H1 (cell line): ENCODE measurements at regions not wholly inside any gene's neighbourhood (a gene's known extent, or its start where the extent isn't known, plus 50 kb on each side); places are given as distances from the start of the nearest gene placed in this dataset.

Source experiments
- CTCF ChIA-PET: fragments of 300-600 bp; sonication (Branson Sonifier 250); formaldehyde crosslinking; loops from one replicate; lab custom pipeline; 2021; ENCODE audit not compliant: partially characterized antibody; lab: Charles Lee
- POLR2A ChIA-PET: fragments of 300-600 bp; sonication (Branson Sonifier 250); formaldehyde crosslinking; loops from one replicate; lab custom pipeline; 2021; ENCODE audit warnings: inconsistent platforms; ENCODE audit not compliant: partially characterized antibody; lab: Charles Lee
- DNase-seq, 2 experiments: peaks; one replicate each; pipeline versions ENCODE4 v3.0.0 to v3.0.0-alpha.2; 2010 to 2022; ENCODE audit warnings: low spot score in 2 of 2, low read depth in 1 of 2, mixed read lengths in 1 of 2
- FAIRE-seq: peaks from 2 replicates; lab custom pipeline; 2011; peaks lifted over from hg19 to GRCh38; lab: Jason Lieb, UNC
- H2AFZ ChIP-seq: 2 replicates; pipeline ENCODE4 v1.8.1; 2012; ENCODE audit warnings: low read length, inconsistent platforms
- H2AK5ac ChIP-seq: 2 replicates; pipeline ENCODE4 v1.6.1; 2013; ENCODE audit warnings: low read depth, low read length
- H2BK120ac ChIP-seq: replicated peaks from 2 replicates; pipeline ENCODE3; 2013; ENCODE audit warnings: low read depth, low read length, inconsistent platforms
- H2BK12ac ChIP-seq: 2 replicates; pipeline ENCODE4 v1.6.1; 2013; ENCODE audit warnings: low read depth, low read length
- H2BK15ac ChIP-seq: 2 replicates; pipeline ENCODE4 v1.6.1; 2013; ENCODE audit warnings: low read length
- H2BK20ac ChIP-seq: 2 replicates; pipeline ENCODE4 v1.6.1; 2013; ENCODE audit warnings: low read length
- H2BK5ac ChIP-seq: 2 replicates; pipeline ENCODE4 v1.6.1; 2013; ENCODE audit warnings: low read depth, low read length
- H3K14ac ChIP-seq: 2 replicates; pipeline ENCODE4 v1.6.1; 2013; ENCODE audit warnings: inconsistent platforms; ENCODE audit not compliant: insufficient read length
- H3K18ac ChIP-seq: 2 replicates; pipeline ENCODE4 v1.6.1; 2013; ENCODE audit warnings: low read length; ENCODE audit errors: extremely low read depth
- H3K23ac ChIP-seq: 2 replicates; pipeline ENCODE4 v1.6.1; 2013; ENCODE audit warnings: inconsistent platforms; ENCODE audit not compliant: insufficient read length
- H3K23me2 ChIP-seq: 2 replicates; pipeline ENCODE4 v1.6.1; 2013; ENCODE audit warnings: low read depth, low read length
- H3K27ac ChIP-seq: 2 replicates; pipeline ENCODE4 v1.6.1; 2011; ENCODE audit warnings: low read depth, low read length, inconsistent platforms
- H3K27me3 ChIP-seq, 4 experiments: replicated peaks in 1 of 4; 1 replicate in 1 of 4; 2 replicates in 3 of 4; pipeline versions ENCODE4 v1.6.1 to v1.8.1; 2011 to 2013; ENCODE audit warnings: low read length in 3 of 4, mild to moderate bottlenecking in 3 of 4, inconsistent platforms in 2 of 4, mixed read lengths in 2 of 4, moderate library complexity in 1 of 4; ENCODE audit not compliant: control insufficient read depth in 3 of 4, insufficient read depth in 3 of 4; ENCODE audit errors: extremely low read depth in 1 of 4
- H3K36me3 ChIP-seq, 4 experiments: 2 replicates each; pipeline versions ENCODE4 v1.6.1 to v1.8.1; 2011 to 2013; ENCODE audit warnings: mild to moderate bottlenecking in 4 of 4, low read length in 3 of 4, moderate library complexity in 2 of 4, control low read depth in 1 of 4, inconsistent platforms in 1 of 4; ENCODE audit not compliant: insufficient read depth in 4 of 4, control insufficient read depth in 2 of 4
- H3K4ac ChIP-seq: replicated peaks from 2 replicates; pipeline ENCODE3; 2013; ENCODE audit warnings: low read length, low read depth, mixed read lengths, inconsistent platforms; ENCODE audit not compliant: insufficient read length
- H3K4me1 ChIP-seq, 4 experiments: replicated peaks in 1 of 4; 1 replicate in 1 of 4; 2 replicates in 3 of 4; pipeline versions ENCODE4 v1.6.1 to v1.8.1; 2011 to 2013; ENCODE audit warnings: low read length in 3 of 4, inconsistent platforms in 2 of 4, mixed read lengths in 1 of 4; ENCODE audit not compliant: insufficient read depth in 4 of 4, control insufficient read depth in 3 of 4
- H3K4me2 ChIP-seq, 2 experiments: 2 replicates each; pipeline versions ENCODE4 v1.6.1 to v1.8.1; 2011 to 2013; ENCODE audit warnings: low read depth in 2 of 2, low read length in 2 of 2, control low read depth in 1 of 2, inconsistent platforms in 1 of 2, mild to moderate bottlenecking in 1 of 2; ENCODE audit not compliant: insufficient read depth in 1 of 2
- H3K4me3 ChIP-seq, 4 experiments: fragments of 200-600, 300-600 bp in 1 of 4; sonication (generic), shearing (Covaris generic), sonication (Bioruptor Twin) in 1 of 4; 2 replicates each; pipeline versions ENCODE4 v1.5.1 to v1.8.1; 2011 to 2016; ENCODE audit warnings: low read length in 4 of 4, low read depth in 3 of 4, control low read depth in 2 of 4, inconsistent platforms in 2 of 4, mild to moderate bottlenecking in 2 of 4, mixed read lengths in 1 of 4, moderate library complexity in 1 of 4; ENCODE audit not compliant: insufficient read depth in 2 of 4; ENCODE audit errors: extremely low read depth in 1 of 4
- H3K56ac ChIP-seq: replicated peaks from 2 replicates; pipeline ENCODE3; 2013; ENCODE audit warnings: low read depth, mild to moderate bottlenecking, mixed read lengths, low read length, inconsistent platforms; ENCODE audit not compliant: insufficient read length
- H3K79me1 ChIP-seq: 2 replicates; pipeline ENCODE4 v1.6.1; 2013; ENCODE audit warnings: low read depth, low read length, control low read depth
- H3K79me2 ChIP-seq, 2 experiments: 2 replicates each; pipeline versions ENCODE4 v1.6.1 to v1.8.1; 2012 to 2013; ENCODE audit warnings: low read length in 2 of 2, mild to moderate bottlenecking in 2 of 2, inconsistent platforms in 1 of 2; ENCODE audit not compliant: insufficient read depth in 2 of 2, control insufficient read depth in 1 of 2
- H3K9ac ChIP-seq, 4 experiments: replicated peaks in 1 of 4; 1 replicate in 1 of 4; 2 replicates in 3 of 4; pipeline versions ENCODE4 v1.6.1 to v1.8.1; 2011 to 2013; ENCODE audit warnings: low read depth in 3 of 4, low read length in 3 of 4, control low read depth in 2 of 4, mild to moderate bottlenecking in 2 of 4, moderate library complexity in 2 of 4, inconsistent platforms in 1 of 4; ENCODE audit errors: extremely low read depth in 1 of 4
- H3K9me3 ChIP-seq, 2 experiments: 2 replicates each; pipeline versions ENCODE4 v1.6.1 to v1.8.1; 2012 to 2013; ENCODE audit warnings: mild to moderate bottlenecking in 2 of 2, moderate library complexity in 2 of 2, control low read depth in 1 of 2, inconsistent platforms in 1 of 2, low read depth in 1 of 2, low read length in 1 of 2, mixed read lengths in 1 of 2; ENCODE audit not compliant: insufficient read depth in 2 of 2
- H4K20me1 ChIP-seq, 2 experiments: replicated peaks in 1 of 2; 2 replicates each; pipeline versions ENCODE3 to v1.8.1; 2011 to 2013; ENCODE audit warnings: inconsistent platforms in 2 of 2, low read length in 2 of 2, mild to moderate bottlenecking in 1 of 2; ENCODE audit not compliant: insufficient read depth in 2 of 2, control insufficient read depth in 1 of 2
- H4K5ac ChIP-seq: 2 replicates; pipeline ENCODE4 v1.6.1; 2013; ENCODE audit warnings: low read length, low read depth, mixed read lengths, inconsistent platforms; ENCODE audit not compliant: insufficient read length
- H4K8ac ChIP-seq: 2 replicates; pipeline ENCODE4 v1.8.0; 2013; ENCODE audit warnings: mild to moderate bottlenecking, moderate library complexity, low read length, inconsistent platforms; ENCODE audit not compliant: insufficient read depth; ENCODE audit errors: extremely low read depth
- H4K91ac ChIP-seq: replicated peaks from 2 replicates; pipeline ENCODE3; 2013; ENCODE audit warnings: low read length, mixed read lengths, inconsistent platforms; ENCODE audit not compliant: insufficient read length
- ASH2L ChIP-seq: fragments of 200-600, 300-600 bp; sonication (generic); IDR thresholded peaks from one replicate; pipeline ENCODE4 v1.7.1; 2017; ENCODE audit warnings: low read length
- ATF2 ChIP-seq: IDR thresholded peaks from 2 replicates; pipeline ENCODE4 v1.6.1; 2012; ENCODE audit warnings: low read length, inconsistent platforms
- CBX5 ChIP-seq: fragments of 300-800, 300-1000 bp; sonication (generic); IDR thresholded peaks from 2 replicates; pipeline ENCODE4 v1.7.1; 2016; ENCODE audit warnings: antibody characterized with exemption, low read length, low read depth
- CBX8 ChIP-seq: fragments of 300-800, 300-1000 bp; sonication (generic); IDR thresholded peaks from 2 replicates; pipeline ENCODE4 v1.7.1; 2016; ENCODE audit warnings: low read depth, low read length, borderline replicate concordance
- CEBPB ChIP-seq: IDR thresholded peaks from 2 replicates; pipeline ENCODE4 v1.6.1; 2012; ENCODE audit warnings: low read depth, low read length
- CREB1 ChIP-seq: IDR thresholded peaks from 2 replicates; pipeline ENCODE4 v1.6.1; 2012; ENCODE audit warnings: inconsistent platforms
- E2F6 ChIP-seq: IDR thresholded peaks from 2 replicates; pipeline ENCODE4 v1.6.1; 2012; ENCODE audit warnings: inconsistent platforms
- KDM1A ChIP-seq: fragments of 200-600, 300-600 bp; sonication (generic); IDR thresholded peaks from 2 replicates; pipeline ENCODE4 v1.7.1; 2016; ENCODE audit warnings: mild to moderate bottlenecking, low read length, borderline replicate concordance
- NANOG ChIP-seq: IDR thresholded peaks from 2 replicates; pipeline ENCODE4 v1.6.1; 2011; ENCODE audit warnings: low read length, low read depth, mild to moderate bottlenecking, inconsistent platforms; ENCODE audit not compliant: insufficient read depth, poor library complexity, severe bottlenecking
- POLR2AphosphoS5 ChIP-seq: IDR thresholded peaks from 2 replicates; pipeline ENCODE4 v1.6.1; 2011; ENCODE audit warnings: low read depth, low read length
- RFX5 ChIP-seq: IDR thresholded peaks from 2 replicates; pipeline ENCODE4 v1.6.1; 2011; ENCODE audit warnings: low read depth, low read length, improper control_type of control experiment, borderline replicate concordance
- SIN3A ChIP-seq, 2 experiments: IDR thresholded peaks in 1 of 2; conservative IDR thresholded peaks in 1 of 2; 2 replicates each; pipeline ENCODE4 v1.6.1; 2011 to 2012; ENCODE audit warnings: low read length in 2 of 2, improper control_type of control experiment in 1 of 2, low read depth in 1 of 2, mild to moderate bottlenecking in 1 of 2
- TCF12 ChIP-seq: IDR thresholded peaks from 2 replicates; pipeline ENCODE4 v1.6.1; 2011; ENCODE audit warnings: low read depth, mild to moderate bottlenecking, low read length
- TEAD4 ChIP-seq: IDR thresholded peaks from 2 replicates; pipeline ENCODE4 v1.6.1; 2012; ENCODE audit warnings: low read depth, low read length, inconsistent platforms, mixed read lengths
- whole genome bisulfite sequencing, 2 experiments: shearing (Covaris generic) in 1 of 2; methylation state at CpG; one replicate each; pipeline versions ENCODE4 v1.1.6 to v1.1.7; 2013 to 2015; ENCODE audit warnings: low lambda C conversion rate in 2 of 2, mixed read lengths in 2 of 2, inconsistent platforms in 1 of 2, low coverage in 1 of 2, missing lambda C conversion rate in 1 of 2; ENCODE audit not compliant: insufficient replicate concordance in 2 of 2, insufficient coverage in 1 of 2, insufficient read length in 1 of 2; ENCODE audit errors: extremely low coverage in 1 of 2, missing lambda C conversion rate in 1 of 2; 5-methylcytosine and 5-hydroxymethylcytosine counted together

GRCh38 chr2:139201516-139201915 lies 421.3 kb upstream of the NXPH2 start:
- Histone ChIP-seq H2BK5ac (no peak overlapping the region), H2BK120ac (no peak overlapping the region), H4K8ac (no peak overlapping the region), H3K56ac (no peak overlapping the region), H3K14ac (no peak overlapping the region), H3K4me2 (no peak overlapping the region), H2BK20ac (no peak overlapping the region), H3K23ac (no peak overlapping the region), H3K4me1 (no peaks in the 10 kb centered on the region), H3K27ac (no peak overlapping the region), H3K4ac (no peak overlapping the region), H3K79me1 (no peaks in the 10 kb centered on the region), H2BK15ac (no peak overlapping the region), H2AK5ac (no peak overlapping the region), H3K18ac (no peak overlapping the region), H3K9ac (no peak overlapping the region), H3K9me3 (no peaks in the 10 kb centered on the region), H4K5ac (no peak overlapping the region), H3K27me3 (no peaks in the 10 kb centered on the region), H2AFZ (no peak overlapping the region), H4K20me1 (no peaks in the 10 kb centered on the region), H3K79me2 (no peaks in the 10 kb centered on the region), H4K91ac (no peak overlapping the region), H3K36me3 (no peaks in the 10 kb centered on the region), H3K23me2 (no peaks in the 10 kb centered on the region), H2BK12ac (no peak overlapping the region), H3K4me3 (no peak overlapping the region)
- FAIRE-seq (no peak), DNase-seq (no peak)
- WGBS, 2 experiments = 94% methylated on average over 2 of the region's 2 CpGs; no CpG with 5 or more reads in 1 of the 2 experiments
- CTCF ChIA-PET = no interaction called here
- POLR2A ChIA-PET = no interaction called here
- TF ChIP-seq TCF12 (no peak), TEAD4 (no peak), RFX5 (no peak), ASH2L (no peak), NANOG (no peak), POLR2AphosphoS5 (no peak), CREB1 (no peak), ATF2 (no peak), CBX8 (no peak), CEBPB (no peak), CBX5 (no peak), KDM1A (no peak), SIN3A (conservative IDR thresholded peaks at IDR 0.05 in 1 of 2, IDR thresholded peaks at IDR 0.05 in 1 of 2; ENCODE audit: low read depth in 1 of 2, low read length in 2 of 2) (no peak), E2F6 (no peak)
